Mammary epithelial cell (primary cell): ENCODE measurements at regions not wholly inside any gene's neighbourhood (a gene's known extent, or its start where the extent isn't known, plus 50 kb on each side); places are given as distances from the start of the nearest gene placed in this dataset.

Experiments
- EZH2 ChIP-seq: IDR thresholded peaks from 2 replicates; pipeline ENCODE4 v1.6.1; 2012; ENCODE audit warnings: low read length, inconsistent platforms, borderline replicate concordance
- TF ChIP-seq, protein P1 (sequence below), 2 donors: IDR thresholded peaks in 1 of 2; conservative IDR thresholded peaks in 1 of 2; 2 replicates each; pipeline ENCODE4 v1.5.1; 2011 to 2012; ENCODE audit warnings: inconsistent platforms in 2 of 2, low read length in 2 of 2, mild to moderate bottlenecking in 2 of 2, control low read depth in 1 of 2, low read depth in 1 of 2; ENCODE audit not compliant: insufficient read depth in 1 of 2; ENCODE audit errors: extremely low read depth in 1 of 2

DNA sequence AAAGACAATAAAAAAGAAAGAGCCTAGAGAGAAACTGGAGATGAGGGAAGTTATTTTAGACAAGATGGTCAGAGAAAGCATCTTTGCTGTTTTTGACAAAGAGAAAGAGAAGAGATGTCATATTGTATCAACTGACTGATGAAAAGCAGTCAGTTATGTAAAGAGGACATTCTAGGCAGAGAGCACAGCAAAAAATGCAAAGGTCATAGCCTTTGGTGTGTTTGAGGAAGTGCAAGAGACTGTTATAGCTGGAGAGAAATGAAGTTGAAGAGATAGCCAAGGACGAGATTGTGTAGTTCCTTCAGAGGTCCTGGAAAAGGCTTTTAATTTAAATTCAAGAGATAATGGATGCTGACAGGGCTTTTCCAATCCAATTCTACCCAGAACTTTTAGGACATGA, 342.4 kb downstream of the RASEF start:
- TF ChIP-seq, protein P1, sequence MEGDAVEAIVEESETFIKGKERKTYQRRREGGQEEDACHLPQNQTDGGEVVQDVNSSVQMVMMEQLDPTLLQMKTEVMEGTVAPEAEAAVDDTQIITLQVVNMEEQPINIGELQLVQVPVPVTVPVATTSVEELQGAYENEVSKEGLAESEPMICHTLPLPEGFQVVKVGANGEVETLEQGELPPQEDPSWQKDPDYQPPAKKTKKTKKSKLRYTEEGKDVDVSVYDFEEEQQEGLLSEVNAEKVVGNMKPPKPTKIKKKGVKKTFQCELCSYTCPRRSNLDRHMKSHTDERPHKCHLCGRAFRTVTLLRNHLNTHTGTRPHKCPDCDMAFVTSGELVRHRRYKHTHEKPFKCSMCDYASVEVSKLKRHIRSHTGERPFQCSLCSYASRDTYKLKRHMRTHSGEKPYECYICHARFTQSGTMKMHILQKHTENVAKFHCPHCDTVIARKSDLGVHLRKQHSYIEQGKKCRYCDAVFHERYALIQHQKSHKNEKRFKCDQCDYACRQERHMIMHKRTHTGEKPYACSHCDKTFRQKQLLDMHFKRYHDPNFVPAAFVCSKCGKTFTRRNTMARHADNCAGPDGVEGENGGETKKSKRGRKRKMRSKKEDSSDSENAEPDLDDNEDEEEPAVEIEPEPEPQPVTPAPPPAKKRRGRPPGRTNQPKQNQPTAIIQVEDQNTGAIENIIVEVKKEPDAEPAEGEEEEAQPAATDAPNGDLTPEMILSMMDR (conservative IDR thresholded peaks at IDR 0.05 in 1 of 2, IDR thresholded peaks at IDR 0.05 in 1 of 2; ENCODE audit: extremely low read depth in 1 of 2, insufficient read depth in 1 of 2, low read depth in 1 of 2, low read length in 2 of 2): no peak
- no peak for TF ChIP-seq EZH2
